ENCODE measurements at regions not wholly inside any gene's neighbourhood (a gene's known extent, or its start where the extent isn't known, plus 50 kb on each side); places are given as distances from the start of the nearest gene placed in this dataset.

DNA sequence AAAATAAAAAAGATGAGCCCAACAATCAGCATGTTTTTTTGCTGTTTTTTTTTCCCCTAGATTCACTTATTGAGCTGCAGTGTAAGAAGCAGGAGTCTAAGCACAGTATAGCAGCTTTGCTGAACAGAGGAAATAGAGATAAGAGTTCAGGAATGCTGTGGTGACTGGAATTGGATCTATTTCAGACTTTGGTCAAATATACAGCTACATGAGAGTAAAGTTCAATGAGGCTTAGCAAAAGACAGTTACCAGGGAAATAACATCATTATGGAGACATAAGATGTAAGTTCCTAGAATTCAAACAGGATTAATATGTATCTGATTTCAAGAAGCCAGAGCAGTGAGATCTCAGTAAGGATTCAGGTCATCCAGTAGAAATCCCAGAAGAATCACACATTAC is 613.0 kb downstream of the RPS29 start:
- Histone ChIP-seq H3K27me3 (ENCODE audit: control insufficient read depth in 2 of 2, insufficient read depth in 2 of 2, low read length in 2 of 2) (no peaks in the 10 kb centered on the region), H3K9ac (ENCODE audit: insufficient read depth, low read length, poor library complexity, severe bottlenecking) (no peak overlapping the region), H3K4me1 (ENCODE audit: control insufficient read depth in 1 of 2, insufficient read depth in 2 of 2, low read length in 2 of 2) (no peaks in the 10 kb centered on the region), H3K79me2 (ENCODE audit: insufficient read depth, low read length) (no peaks in the 10 kb centered on the region), H2AFZ (ENCODE audit: insufficient read depth, low read depth, low read length, poor library complexity, severe bottlenecking) (no peak overlapping the region), H3K36me3 (replicated peaks in 1 of 2; ENCODE audit: control insufficient read depth in 1 of 2, insufficient read depth in 2 of 2, low read length in 2 of 2) (no peaks in the 10 kb centered on the region), H3K9me3 (replicated peaks in 1 of 2; ENCODE audit: control insufficient read depth in 1 of 2, insufficient read depth in 1 of 2, low read length in 2 of 2) (no peaks in the 10 kb centered on the region), H4K20me1 (ENCODE audit: insufficient read depth, low read length) (no peaks in the 10 kb centered on the region), H3K27ac (ENCODE audit: low read depth in 1 of 2, low read length in 2 of 2) (no peak overlapping the region), H3K4me3 (replicated peaks in 1 of 3; ENCODE audit: low read depth in 2 of 3, low read length in 3 of 3) (no peak overlapping the region), H3K4me2 (replicated peaks; ENCODE audit: extremely low read depth, low read length, poor library complexity, severe bottlenecking) (no peak overlapping the region)
- TF ChIP-seq, protein P1, sequence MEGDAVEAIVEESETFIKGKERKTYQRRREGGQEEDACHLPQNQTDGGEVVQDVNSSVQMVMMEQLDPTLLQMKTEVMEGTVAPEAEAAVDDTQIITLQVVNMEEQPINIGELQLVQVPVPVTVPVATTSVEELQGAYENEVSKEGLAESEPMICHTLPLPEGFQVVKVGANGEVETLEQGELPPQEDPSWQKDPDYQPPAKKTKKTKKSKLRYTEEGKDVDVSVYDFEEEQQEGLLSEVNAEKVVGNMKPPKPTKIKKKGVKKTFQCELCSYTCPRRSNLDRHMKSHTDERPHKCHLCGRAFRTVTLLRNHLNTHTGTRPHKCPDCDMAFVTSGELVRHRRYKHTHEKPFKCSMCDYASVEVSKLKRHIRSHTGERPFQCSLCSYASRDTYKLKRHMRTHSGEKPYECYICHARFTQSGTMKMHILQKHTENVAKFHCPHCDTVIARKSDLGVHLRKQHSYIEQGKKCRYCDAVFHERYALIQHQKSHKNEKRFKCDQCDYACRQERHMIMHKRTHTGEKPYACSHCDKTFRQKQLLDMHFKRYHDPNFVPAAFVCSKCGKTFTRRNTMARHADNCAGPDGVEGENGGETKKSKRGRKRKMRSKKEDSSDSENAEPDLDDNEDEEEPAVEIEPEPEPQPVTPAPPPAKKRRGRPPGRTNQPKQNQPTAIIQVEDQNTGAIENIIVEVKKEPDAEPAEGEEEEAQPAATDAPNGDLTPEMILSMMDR (IDR thresholded peaks at IDR 0.05): no peak
- Mint-ChIP-seq H3K4me3 (no peak overlapping the region), H3K4me1 (no peaks in the 10 kb centered on the region), H3K36me3 (no peaks in the 10 kb centered on the region), H3K27ac (no peak overlapping the region), H3K9me3 (peaks cover 0 to 3% (median 0%) of the 10 kb centered on the region in 7 donors), H3K27me3 (ENCODE audit: low read depth in 3 of 3) (no peaks in the 10 kb centered on the region)
- no peak for DNase-seq
- intact Hi-C loops (cut with micrococcal nuclease): no loop called here

DNA sequence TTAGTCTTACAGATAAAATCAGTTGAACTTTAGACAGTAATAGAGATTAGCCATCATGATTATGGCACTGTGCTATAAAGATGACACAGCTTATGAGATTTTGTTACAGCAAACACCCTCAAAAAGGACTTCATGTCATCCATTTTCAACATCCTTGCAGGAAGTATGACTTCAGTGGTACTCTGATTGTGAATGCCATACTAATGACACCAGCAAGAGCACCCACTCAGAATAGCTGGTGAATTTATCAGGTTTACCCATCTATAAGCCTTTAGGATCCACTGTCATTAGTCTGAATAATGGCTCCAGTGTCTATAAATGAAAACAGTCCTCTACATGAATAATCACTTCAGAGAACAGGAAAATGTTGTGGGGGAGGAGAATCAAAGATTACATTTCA is 615.2 kb downstream of the RPS29 start:
- Mint-ChIP-seq H3K4me1 (no peaks in the 10 kb centered on the region), H3K27ac (no peak overlapping the region), H3K9me3 (peaks cover 0 to 3% (median 1%) of the 10 kb centered on the region in 7 donors), H3K36me3 (no peaks in the 10 kb centered on the region), H3K27me3 (ENCODE audit: low read depth in 3 of 3) (no peaks in the 10 kb centered on the region), H3K4me3 (no peak overlapping the region)
- Histone ChIP-seq H3K36me3 (replicated peaks in 1 of 2; ENCODE audit: control insufficient read depth in 1 of 2, insufficient read depth in 2 of 2, low read length in 2 of 2) (no peaks in the 10 kb centered on the region), H2AFZ (ENCODE audit: insufficient read depth, low read depth, low read length, poor library complexity, severe bottlenecking) (no peak overlapping the region), H3K4me1 (ENCODE audit: control insufficient read depth in 1 of 2, insufficient read depth in 2 of 2, low read length in 2 of 2) (no peaks in the 10 kb centered on the region), H3K4me3 (replicated peaks in 1 of 3; ENCODE audit: low read depth in 2 of 3, low read length in 3 of 3) (no peak overlapping the region), H4K20me1 (ENCODE audit: insufficient read depth, low read length) (no peaks in the 10 kb centered on the region), H3K4me2 (replicated peaks; ENCODE audit: extremely low read depth, low read length, poor library complexity, severe bottlenecking) (no peak overlapping the region), H3K27ac (ENCODE audit: low read depth in 1 of 2, low read length in 2 of 2) (no peak overlapping the region), H3K9me3 (replicated peaks in 1 of 2; ENCODE audit: control insufficient read depth in 1 of 2, insufficient read depth in 1 of 2, low read length in 2 of 2) (no peaks in the 10 kb centered on the region), H3K27me3 (ENCODE audit: control insufficient read depth in 2 of 2, insufficient read depth in 2 of 2, low read length in 2 of 2) (no peaks in the 10 kb centered on the region), H3K9ac (ENCODE audit: insufficient read depth, low read length, poor library complexity, severe bottlenecking) (no peak overlapping the region), H3K79me2 (ENCODE audit: insufficient read depth, low read length) (no peaks in the 10 kb centered on the region)
- DNase-seq: no peak
- TF ChIP-seq, protein P1 (IDR thresholded peaks at IDR 0.05): no peak
- intact Hi-C loops (cut with micrococcal nuclease): no loop called here
